ENCODE measurements at regions not wholly inside any gene's neighbourhood (a gene's known extent, or its start where the extent isn't known, plus 50 kb on each side); places are given as distances from the start of the nearest gene placed in this dataset.

DNA sequence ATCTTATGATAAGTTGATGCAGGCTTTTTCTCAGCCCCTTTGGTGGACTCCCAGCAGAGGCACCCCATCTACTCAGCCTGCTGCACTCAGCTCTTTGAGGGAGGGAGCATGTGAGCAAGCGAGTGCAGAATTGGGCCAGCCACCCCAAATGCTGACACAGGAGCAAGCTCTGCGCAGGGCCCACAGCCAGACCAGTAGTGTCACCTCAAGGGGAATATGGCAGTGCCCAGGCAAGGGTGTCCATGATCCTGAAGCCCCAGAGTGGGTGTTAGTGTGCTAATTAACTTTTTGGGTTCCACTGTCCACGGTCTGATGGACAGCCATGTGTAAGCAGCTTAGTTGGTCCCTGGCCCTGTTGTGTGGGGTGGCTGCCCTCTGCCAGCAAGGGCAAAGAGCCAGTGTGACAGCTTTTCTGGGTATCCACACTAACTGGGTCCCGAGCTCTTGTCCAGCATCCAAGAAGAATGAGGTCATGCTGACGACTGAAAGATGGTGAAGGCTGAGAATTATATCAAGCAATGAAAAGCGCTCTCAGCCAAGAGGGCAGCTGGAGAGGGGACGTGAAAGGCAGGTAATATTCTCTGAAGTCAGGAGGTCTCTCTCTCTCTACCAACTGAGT, 898.3 kb upstream of the PCDH9 start:
- H3K36me3 ChIP-seq (replicated peaks; ENCODE audit: insufficient read depth, low read length), result no peaks in the 10 kb centered on the region
- no peaks in the 10 kb centered on the region for H3K4me1 ChIP-seq (ENCODE audit: low read length)
- no peak for DNase-seq
- H3K27ac ChIP-seq (ENCODE audit: low read length), result no peak overlapping the region
- no peaks in the 10 kb centered on the region for H3K9me3 ChIP-seq (replicated peaks; ENCODE audit: insufficient read depth, low read length)
- H3K79me2 ChIP-seq (ENCODE audit: low read length), result no peaks in the 10 kb centered on the region
- no peak overlapping the region for H3K4me2 ChIP-seq (ENCODE audit: low read depth, low read length)
- H3K9me2 ChIP-seq (replicated peaks; ENCODE audit: insufficient read depth, low read length), result no peaks in the 10 kb centered on the region
- H4K20me1 ChIP-seq (ENCODE audit: insufficient read depth, low read length), result no peaks in the 10 kb centered on the region
- TF ChIP-seq EZH2phosphoT487 (IDR thresholded peaks at IDR 0.05; ENCODE audit: low read length) (no peak), EZH2 (optimal IDR thresholded peaks at IDR 0.05; ENCODE audit: low read depth, low read length) (no peak)
- TF ChIP-seq, protein P1, sequence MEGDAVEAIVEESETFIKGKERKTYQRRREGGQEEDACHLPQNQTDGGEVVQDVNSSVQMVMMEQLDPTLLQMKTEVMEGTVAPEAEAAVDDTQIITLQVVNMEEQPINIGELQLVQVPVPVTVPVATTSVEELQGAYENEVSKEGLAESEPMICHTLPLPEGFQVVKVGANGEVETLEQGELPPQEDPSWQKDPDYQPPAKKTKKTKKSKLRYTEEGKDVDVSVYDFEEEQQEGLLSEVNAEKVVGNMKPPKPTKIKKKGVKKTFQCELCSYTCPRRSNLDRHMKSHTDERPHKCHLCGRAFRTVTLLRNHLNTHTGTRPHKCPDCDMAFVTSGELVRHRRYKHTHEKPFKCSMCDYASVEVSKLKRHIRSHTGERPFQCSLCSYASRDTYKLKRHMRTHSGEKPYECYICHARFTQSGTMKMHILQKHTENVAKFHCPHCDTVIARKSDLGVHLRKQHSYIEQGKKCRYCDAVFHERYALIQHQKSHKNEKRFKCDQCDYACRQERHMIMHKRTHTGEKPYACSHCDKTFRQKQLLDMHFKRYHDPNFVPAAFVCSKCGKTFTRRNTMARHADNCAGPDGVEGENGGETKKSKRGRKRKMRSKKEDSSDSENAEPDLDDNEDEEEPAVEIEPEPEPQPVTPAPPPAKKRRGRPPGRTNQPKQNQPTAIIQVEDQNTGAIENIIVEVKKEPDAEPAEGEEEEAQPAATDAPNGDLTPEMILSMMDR (IDR thresholded peaks at IDR 0.05; ENCODE audit: low read length), result no peak
- H3K27me3 ChIP-seq (replicated peaks; ENCODE audit: insufficient read depth, low read length), result no peaks in the 10 kb centered on the region
- H2AFZ ChIP-seq (ENCODE audit: low read length), result no peak overlapping the region
- no peak overlapping the region for H3K4me3 ChIP-seq (ENCODE audit: low read length)
- H3K9ac ChIP-seq (ENCODE audit: low read length), result no peak overlapping the region
- H3F3A ChIP-seq (ENCODE audit: insufficient read depth, low read length), result no peaks in the 10 kb centered on the region

DNA sequence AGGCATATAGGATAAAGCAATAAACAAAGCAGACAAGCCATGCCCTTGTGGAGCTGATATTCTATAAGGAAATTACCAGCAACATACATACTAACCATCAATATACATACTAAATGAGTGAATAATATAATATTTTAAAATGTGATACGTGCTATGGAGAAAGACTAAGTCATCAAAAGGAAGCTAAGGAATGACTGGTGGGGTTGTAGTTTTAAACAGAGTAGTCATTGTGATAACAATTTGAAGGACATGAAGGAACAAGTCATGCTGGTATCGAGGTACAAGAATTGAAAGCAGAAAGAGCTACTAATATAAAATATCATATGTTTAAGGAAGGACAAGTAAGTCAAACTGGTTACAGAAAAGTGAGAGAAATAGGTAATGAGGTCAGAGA, 894.9 kb upstream of the PCDH9 start:
- Histone ChIP-seq H3K9ac (ENCODE audit: low read length) (no peak overlapping the region), H3K27ac (ENCODE audit: low read length) (no peak overlapping the region), H4K20me1 (ENCODE audit: insufficient read depth, low read length) (no peaks in the 10 kb centered on the region), H2AFZ (ENCODE audit: low read length) (no peak overlapping the region), H3K27me3 (replicated peaks; ENCODE audit: insufficient read depth, low read length) (no peaks in the 10 kb centered on the region), H3K4me3 (ENCODE audit: low read length) (no peak overlapping the region), H3K4me1 (ENCODE audit: low read length) (no peaks in the 10 kb centered on the region), H3K79me2 (ENCODE audit: low read length) (no peaks in the 10 kb centered on the region), H3K4me2 (ENCODE audit: low read depth, low read length) (no peak overlapping the region), H3K36me3 (replicated peaks; ENCODE audit: insufficient read depth, low read length) (no peaks in the 10 kb centered on the region), H3F3A (ENCODE audit: insufficient read depth, low read length) (no peaks in the 10 kb centered on the region), H3K9me2 (replicated peaks; ENCODE audit: insufficient read depth, low read length) (no peaks in the 10 kb centered on the region), H3K9me3 (replicated peaks; ENCODE audit: insufficient read depth, low read length) (no peaks in the 10 kb centered on the region)
- TF ChIP-seq, protein P1 (IDR thresholded peaks at IDR 0.05; ENCODE audit: low read length), result no peak
- no peak for TF ChIP-seq EZH2 (optimal IDR thresholded peaks at IDR 0.05; ENCODE audit: low read depth, low read length)
- no peak for TF ChIP-seq EZH2phosphoT487 (IDR thresholded peaks at IDR 0.05; ENCODE audit: low read length)
- no peak for DNase-seq

- TF ChIP-seq EZH2phosphoT487 (IDR thresholded peaks at IDR 0.05; ENCODE audit: low read length) (no peak), EZH2 (optimal IDR thresholded peaks at IDR 0.05; ENCODE audit: low read depth, low read length) (no peak)
- TF ChIP-seq, protein P1 (IDR thresholded peaks at IDR 0.05; ENCODE audit: low read length), result no peak
- no peaks in the 10 kb centered on the region for H3K9me3 ChIP-seq (replicated peaks; ENCODE audit: insufficient read depth, low read length)
- no peak overlapping the region for H3K4me2 ChIP-seq (ENCODE audit: low read depth, low read length)
- no peak overlapping the region for H3K27ac ChIP-seq (ENCODE audit: low read length)
- no peaks in the 10 kb centered on the region for H3F3A ChIP-seq (ENCODE audit: insufficient read depth, low read length)
- no peaks in the 10 kb centered on the region for H3K27me3 ChIP-seq (replicated peaks; ENCODE audit: insufficient read depth, low read length)
- no peaks in the 10 kb centered on the region for H3K4me1 ChIP-seq (ENCODE audit: low read length)
- no peaks in the 10 kb centered on the region for H3K9me2 ChIP-seq (replicated peaks; ENCODE audit: insufficient read depth, low read length)
- DNase-seq, result no peak
- H3K79me2 ChIP-seq (ENCODE audit: low read length), result no peaks in the 10 kb centered on the region
- no peak overlapping the region for H2AFZ ChIP-seq (ENCODE audit: low read length)
- no peak overlapping the region for H3K4me3 ChIP-seq (ENCODE audit: low read length)
- H3K9ac ChIP-seq (ENCODE audit: low read length), result no peak overlapping the region
- no peaks in the 10 kb centered on the region for H4K20me1 ChIP-seq (ENCODE audit: insufficient read depth, low read length)
- no peaks in the 10 kb centered on the region for H3K36me3 ChIP-seq (replicated peaks; ENCODE audit: insufficient read depth, low read length)
Observed at GRCh38 chr13:68124437-68125086, 894.4 kb upstream of the PCDH9 start.
